Transverse colon (tissue), 1 donor: ENCODE measurements at regions not wholly inside any gene's neighbourhood (a gene's known extent, or its start where the extent isn't known, plus 50 kb on each side); places are given as distances from the start of the nearest gene placed in this dataset.

Source experiments
- EP300 ChIP-seq: sonication (generic); formaldehyde crosslinking; IDR thresholded peaks from one replicate; pipeline ENCODE4 v1.6.1; 2017; ENCODE audit warnings: antibody characterized with exemption, low read depth
- POLR2A ChIP-seq: fragments of 450-650 bp; IDR thresholded peaks from one replicate; pipeline ENCODE4 v1.6.1; 2016; ENCODE audit warnings: antibody characterized with exemption, mild to moderate bottlenecking, moderate library complexity

GRCh38 chr15:91586560-91586959 lies 266.9 kb upstream of the SLCO3A1 start:
- no peak for TF ChIP-seq POLR2A
- TF ChIP-seq EP300: no peak
